ENCODE measurements at regions not wholly inside any gene's neighbourhood (a gene's known extent, or its start where the extent isn't known, plus 50 kb on each side); places are given as distances from the start of the nearest gene placed in this dataset.

DNA sequence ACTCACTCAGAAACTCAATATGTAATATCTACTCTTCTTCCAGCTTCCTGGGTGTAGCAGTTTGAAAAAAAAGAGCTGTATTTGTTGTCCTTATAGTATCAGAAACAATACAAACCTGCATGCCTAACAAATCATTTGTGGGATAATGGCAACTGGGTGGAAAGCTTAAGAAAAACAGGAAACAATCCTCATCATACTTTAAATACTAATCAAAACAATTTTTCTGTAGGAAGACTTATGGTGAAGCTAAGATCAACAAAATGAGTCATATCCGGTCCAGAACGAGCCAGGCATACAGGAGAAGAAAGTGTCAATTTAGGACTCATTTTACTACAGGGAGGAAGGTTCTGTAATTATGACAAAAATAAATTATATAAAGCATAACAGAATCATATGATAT is 181.8 kb upstream of the ADGRL4 start:
- no peaks in the 10 kb centered on the region for H3K4me1 ChIP-seq (ENCODE audit: control insufficient read depth in 1 of 2, insufficient read depth in 1 of 2, low read depth in 1 of 2, low read length in 1 of 2)
- no peaks in the 10 kb centered on the region for H3K36me3 ChIP-seq
- no peaks in the 10 kb centered on the region for H3K27me3 ChIP-seq
- H3K4me3 ChIP-seq (ENCODE audit: low read depth in 1 of 2, low read length in 1 of 2), result no peak overlapping the region
- TF ChIP-seq, protein P1, sequence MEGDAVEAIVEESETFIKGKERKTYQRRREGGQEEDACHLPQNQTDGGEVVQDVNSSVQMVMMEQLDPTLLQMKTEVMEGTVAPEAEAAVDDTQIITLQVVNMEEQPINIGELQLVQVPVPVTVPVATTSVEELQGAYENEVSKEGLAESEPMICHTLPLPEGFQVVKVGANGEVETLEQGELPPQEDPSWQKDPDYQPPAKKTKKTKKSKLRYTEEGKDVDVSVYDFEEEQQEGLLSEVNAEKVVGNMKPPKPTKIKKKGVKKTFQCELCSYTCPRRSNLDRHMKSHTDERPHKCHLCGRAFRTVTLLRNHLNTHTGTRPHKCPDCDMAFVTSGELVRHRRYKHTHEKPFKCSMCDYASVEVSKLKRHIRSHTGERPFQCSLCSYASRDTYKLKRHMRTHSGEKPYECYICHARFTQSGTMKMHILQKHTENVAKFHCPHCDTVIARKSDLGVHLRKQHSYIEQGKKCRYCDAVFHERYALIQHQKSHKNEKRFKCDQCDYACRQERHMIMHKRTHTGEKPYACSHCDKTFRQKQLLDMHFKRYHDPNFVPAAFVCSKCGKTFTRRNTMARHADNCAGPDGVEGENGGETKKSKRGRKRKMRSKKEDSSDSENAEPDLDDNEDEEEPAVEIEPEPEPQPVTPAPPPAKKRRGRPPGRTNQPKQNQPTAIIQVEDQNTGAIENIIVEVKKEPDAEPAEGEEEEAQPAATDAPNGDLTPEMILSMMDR (IDR thresholded peaks at IDR 0.05), result no peak
- no peak overlapping the region for H3K27ac ChIP-seq
- H3K9me3 ChIP-seq, result no peaks in the 10 kb centered on the region

- Histone ChIP-seq H3K9me3 (no peaks in the 10 kb centered on the region), H3K27me3 (no peaks in the 10 kb centered on the region), H3K36me3 (no peaks in the 10 kb centered on the region)
Measured at GRCh38 chr1:79186260-79186659, 179.7 kb upstream of the ADGRL4 start.

GRCh38 chr1:79177844-79178243 is 171.3 kb upstream of the ADGRL4 start:
- TF ChIP-seq, protein P1 (IDR thresholded peaks at IDR 0.05), result no peak
- no peak overlapping the region for H3K27ac ChIP-seq

More at GRCh38 chr1:79186260-79186659, 179.7 kb upstream of the ADGRL4 start:
- TF ChIP-seq, protein P1 (IDR thresholded peaks at IDR 0.05), result no peak
- no peak overlapping the region for H3K4me3 ChIP-seq (ENCODE audit: low read depth in 1 of 2, low read length in 1 of 2)
- no peak overlapping the region for H3K27ac ChIP-seq
- no peaks in the 10 kb centered on the region for H3K4me1 ChIP-seq (ENCODE audit: control insufficient read depth in 1 of 2, insufficient read depth in 1 of 2, low read depth in 1 of 2, low read length in 1 of 2)

GRCh38 chr1:79161077-79161476 is 154.5 kb upstream of the ADGRL4 start:
- Histone ChIP-seq H3K27ac (no peak overlapping the region), H3K4me3 (ENCODE audit: low read depth in 1 of 2, low read length in 1 of 2) (no peak overlapping the region), H3K4me1 (ENCODE audit: control insufficient read depth in 1 of 2, insufficient read depth in 1 of 2, low read depth in 1 of 2, low read length in 1 of 2) (no peaks in the 10 kb centered on the region), H3K36me3 (no peaks in the 10 kb centered on the region), H3K27me3 (no peaks in the 10 kb centered on the region), H3K9me3 (no peaks in the 10 kb centered on the region)
- TF ChIP-seq, protein P1 (IDR thresholded peaks at IDR 0.05), result no peak

More at GRCh38 chr1:79177844-79178243, 171.3 kb upstream of the ADGRL4 start:
- Histone ChIP-seq H3K4me3 (ENCODE audit: low read depth in 1 of 2, low read length in 1 of 2) (no peak overlapping the region), H3K36me3 (no peaks in the 10 kb centered on the region), H3K27me3 (no peaks in the 10 kb centered on the region), H3K4me1 (ENCODE audit: control insufficient read depth in 1 of 2, insufficient read depth in 1 of 2, low read depth in 1 of 2, low read length in 1 of 2) (no peaks in the 10 kb centered on the region), H3K9me3 (no peaks in the 10 kb centered on the region)

- no peak overlapping the region for H3K27ac ChIP-seq
- TF ChIP-seq, protein P1 (IDR thresholded peaks at IDR 0.05), result no peak
- H3K4me3 ChIP-seq (ENCODE audit: low read depth in 1 of 2, low read length in 1 of 2), result no peak overlapping the region
- no peaks in the 10 kb centered on the region for H3K9me3 ChIP-seq
- H3K27me3 ChIP-seq, result no peaks in the 10 kb centered on the region
- H3K4me1 ChIP-seq (ENCODE audit: control insufficient read depth in 1 of 2, insufficient read depth in 1 of 2, low read depth in 1 of 2, low read length in 1 of 2), result no peaks in the 10 kb centered on the region
- no peaks in the 10 kb centered on the region for H3K36me3 ChIP-seq
Measured at GRCh38 chr1:79155991-79156390, 149.5 kb upstream of the ADGRL4 start.

Measured in neutrophil (primary cell).